Hematopoietic multipotent progenitor cell (in vitro differentiated cells): ENCODE measurements at regions not wholly inside any gene's neighbourhood (a gene's known extent, or its start where the extent isn't known, plus 50 kb on each side); places are given as distances from the start of the nearest gene placed in this dataset.

ENCODE experiments used
- DNase-seq, 3 donors: peaks; one replicate each; pipeline ENCODE4 v3.0.0-alpha.2; 2011 to 2015; ENCODE audit warnings: low read depth in 2 of 3, low spot score in 2 of 3

- no peak for DNase-seq
These were observed 446.0 kb downstream of the MTRR start for GRCh38 chr5:8314965-8315364.

DNA sequence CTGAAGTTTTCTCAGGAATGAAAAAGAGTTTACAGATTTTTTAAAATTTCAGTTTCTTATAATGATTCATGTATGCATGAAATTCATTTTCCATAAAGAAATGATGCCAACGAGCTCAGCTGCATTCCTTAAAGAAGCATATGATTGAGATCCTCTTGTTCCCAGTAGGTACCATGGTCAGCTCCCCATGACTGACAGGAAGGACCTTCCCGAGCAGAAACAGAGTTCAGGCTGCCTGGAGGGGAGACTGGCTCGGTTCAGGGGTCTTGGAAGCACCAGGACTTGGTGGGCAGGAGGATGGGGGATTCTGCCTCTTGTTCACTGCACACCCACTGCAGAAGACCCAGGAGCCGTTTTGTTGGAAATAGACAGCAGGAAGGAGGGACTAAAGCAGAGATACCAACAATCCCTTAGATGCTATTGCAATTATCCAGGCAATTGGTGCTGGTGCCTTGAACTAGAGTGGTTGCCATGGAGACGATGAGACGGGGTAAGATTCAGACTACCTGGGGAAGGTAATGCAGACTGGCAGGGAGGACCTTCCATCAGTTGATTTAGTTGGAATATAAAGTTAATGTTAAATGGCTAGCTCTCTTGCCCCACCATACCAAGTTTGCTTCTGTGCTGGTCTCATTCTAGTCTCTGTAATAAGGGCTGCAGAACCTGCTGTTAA, 447.8 kb downstream of the MTRR start:
- no peak for DNase-seq

- no peak for DNase-seq
These were observed 448.4 kb downstream of the MTRR start for GRCh38 chr5:8317335-8317734.

- no peak for DNase-seq
These were observed 451.3 kb downstream of the MTRR start for GRCh38 chr5:8320244-8320643.

- DNase-seq: no peak
These were observed 452.3 kb downstream of the MTRR start for GRCh38 chr5:8321272-8321671.

- DNase-seq: no peak
These were observed 453.5 kb downstream of the MTRR start for GRCh38 chr5:8322484-8322883.

DNA sequence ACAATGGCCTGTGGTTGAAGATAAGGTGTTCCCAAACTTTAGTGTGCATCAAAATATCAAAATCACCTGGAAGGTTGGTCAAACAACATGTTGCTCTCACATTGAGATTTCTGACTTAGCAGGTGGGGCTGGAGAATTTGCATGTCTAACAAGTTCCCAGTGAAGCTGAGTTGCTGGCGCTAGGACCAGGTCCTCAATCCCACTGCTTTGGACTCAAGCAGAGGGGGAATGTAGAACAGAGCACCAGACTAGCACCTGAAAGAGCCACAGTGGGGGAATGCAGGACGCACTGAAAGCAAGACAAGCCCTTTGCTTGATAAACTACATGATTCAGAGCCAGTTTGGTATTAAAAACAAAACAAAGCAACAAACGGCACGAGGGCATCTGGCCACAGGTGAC, 458.1 kb downstream of the MTRR start:
- DNase-seq: no peak

GRCh38 chr5:8329773-8330172, 460.8 kb downstream of the MTRR start:
- DNase-seq: no peak

DNA sequence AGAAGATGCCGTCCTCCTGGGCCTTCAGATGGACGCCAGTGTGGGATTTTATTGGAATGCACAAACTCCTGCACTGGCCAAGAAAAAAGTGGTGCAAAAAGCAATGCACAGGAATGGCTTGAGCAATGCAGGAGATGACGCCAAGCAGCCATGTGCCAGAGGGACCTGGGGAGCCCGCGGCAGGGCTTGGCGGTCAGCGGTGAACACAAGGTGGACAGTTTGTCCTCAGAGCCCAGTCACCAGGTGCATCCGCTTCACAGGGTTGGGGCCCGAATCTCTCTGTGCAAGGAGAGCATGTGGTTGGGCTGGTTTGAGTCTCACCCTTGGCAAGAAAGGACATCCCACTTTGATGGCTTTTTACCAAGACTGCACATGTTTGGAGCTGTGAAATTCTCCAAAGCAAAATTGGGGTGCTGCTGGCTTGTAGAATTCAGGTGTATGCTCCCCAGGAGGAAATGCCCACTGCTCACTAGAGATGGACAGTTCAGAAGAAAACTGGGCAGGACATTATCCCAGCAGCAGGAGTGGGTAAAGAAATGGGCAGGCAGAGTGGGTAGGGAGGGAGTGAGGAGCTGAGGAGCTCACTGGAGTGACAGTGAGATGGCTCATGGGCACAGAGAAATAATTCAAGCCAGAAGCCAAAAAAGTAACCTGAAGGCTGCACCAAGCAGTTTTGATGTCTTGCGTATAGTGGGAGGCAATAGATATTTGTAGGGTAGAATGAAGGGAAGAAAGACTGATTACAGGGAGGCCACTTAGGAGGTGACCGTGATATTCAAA, 463.9 kb downstream of the MTRR start:
- no peak for DNase-seq

- DNase-seq: no peak
These were observed 464.5 kb downstream of the MTRR start for GRCh38 chr5:8333485-8333884.

- DNase-seq: peak in 1 of 3 donors; percentile 11
These were observed 465.0 kb downstream of the MTRR start for GRCh38 chr5:8333977-8334376.

DNA sequence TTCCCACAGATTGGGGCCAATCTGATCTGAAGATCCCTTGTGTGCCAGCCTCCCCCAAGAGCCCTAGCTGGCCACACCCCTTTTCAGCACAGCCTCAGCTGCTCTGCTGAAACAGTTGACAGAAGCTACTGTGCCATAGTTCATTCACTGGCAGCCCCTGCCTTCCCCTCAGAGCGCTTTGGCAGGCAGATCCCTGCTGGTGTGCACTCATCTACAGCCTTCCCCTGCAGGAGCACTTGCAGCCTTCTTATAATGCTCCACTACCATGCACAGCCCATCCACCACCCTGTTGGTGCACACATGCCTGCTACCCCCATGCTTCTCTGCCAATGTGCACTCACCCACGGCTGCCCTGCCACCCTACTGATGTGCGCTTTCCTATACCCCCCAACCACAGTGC, 471.3 kb downstream of the MTRR start:
- DNase-seq: no peak

DNA sequence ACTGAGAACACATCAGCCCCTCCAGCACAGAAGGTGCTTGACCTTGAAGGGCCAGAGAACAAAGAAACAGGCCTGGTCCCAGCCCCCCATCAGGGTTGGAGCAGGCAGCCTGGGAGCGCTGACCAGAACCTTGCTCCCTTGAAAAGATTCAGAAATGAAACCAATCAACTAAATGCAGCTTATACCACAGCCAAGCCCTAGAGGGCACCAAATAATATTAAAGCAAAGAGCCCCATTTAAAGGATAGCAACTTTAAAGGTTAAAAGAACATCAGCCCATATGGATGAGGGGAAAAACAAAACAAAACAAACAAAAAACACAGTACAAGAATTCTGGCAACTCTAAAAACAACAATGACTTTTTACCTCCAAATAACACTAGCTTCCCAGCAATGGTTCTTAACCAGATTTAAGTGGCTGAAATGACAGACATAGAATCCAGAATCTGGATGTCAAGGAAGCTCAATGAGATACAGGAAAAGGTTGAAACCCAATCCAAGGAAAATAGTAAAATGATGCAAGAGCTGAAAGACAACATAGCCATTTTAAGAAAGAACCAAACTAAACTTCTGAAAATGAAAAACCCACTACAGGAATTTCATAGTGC, 471.9 kb downstream of the MTRR start:
- DNase-seq: peak in 2 of 3 donors; percentile 21 to 47

DNA sequence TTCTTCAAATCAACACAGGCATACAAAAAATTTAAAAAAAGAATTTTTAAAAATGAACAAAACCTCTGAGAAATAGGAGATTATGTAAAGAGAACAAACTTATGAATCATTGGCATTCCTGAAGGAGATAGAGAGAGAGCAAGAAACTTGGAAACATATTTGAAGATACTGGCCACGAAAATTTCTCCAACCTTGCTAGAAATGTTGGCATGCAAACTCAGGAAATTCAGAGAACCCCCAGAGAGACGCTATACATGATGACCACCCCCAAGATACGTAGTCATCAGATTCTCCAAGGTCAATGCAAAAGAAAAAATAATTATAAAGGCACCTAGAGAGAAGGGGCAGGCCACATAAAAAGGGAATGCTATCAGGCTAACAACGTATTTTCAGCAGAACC, 472.5 kb downstream of the MTRR start:
- no peak for DNase-seq

DNA sequence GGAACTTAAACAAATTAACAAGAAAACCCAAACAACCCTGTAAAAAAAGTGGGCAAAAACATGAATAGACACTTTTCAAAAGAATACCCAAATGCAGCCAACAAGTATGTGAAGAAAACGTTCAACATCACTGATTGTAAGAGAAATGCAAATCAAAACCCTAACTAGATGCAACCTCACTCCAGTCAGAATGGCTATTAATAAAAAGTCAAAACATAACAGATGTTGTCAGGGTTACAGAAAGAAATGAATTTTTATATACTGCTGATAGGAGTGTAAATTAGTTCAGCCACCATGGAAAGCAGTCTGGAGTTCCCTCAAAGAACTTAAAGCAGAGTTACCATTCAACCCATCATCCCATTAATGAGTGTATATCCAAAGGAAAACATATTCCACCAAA, 479.0 kb downstream of the MTRR start:
- DNase-seq: no peak

GRCh38 chr5:8349855-8350254, 480.9 kb downstream of the MTRR start:
- peak in 2 of 3 donors; percentile 46 to 91 for DNase-seq

- DNase-seq: no peak
These were observed 481.8 kb downstream of the MTRR start for GRCh38 chr5:8350644-8351339.

GRCh38 chr5:8355981-8356380, 487.0 kb downstream of the MTRR start:
- no peak for DNase-seq

- DNase-seq: no peak
These were observed 491.1 kb downstream of the MTRR start for GRCh38 chr5:8360012-8360411.

DNA sequence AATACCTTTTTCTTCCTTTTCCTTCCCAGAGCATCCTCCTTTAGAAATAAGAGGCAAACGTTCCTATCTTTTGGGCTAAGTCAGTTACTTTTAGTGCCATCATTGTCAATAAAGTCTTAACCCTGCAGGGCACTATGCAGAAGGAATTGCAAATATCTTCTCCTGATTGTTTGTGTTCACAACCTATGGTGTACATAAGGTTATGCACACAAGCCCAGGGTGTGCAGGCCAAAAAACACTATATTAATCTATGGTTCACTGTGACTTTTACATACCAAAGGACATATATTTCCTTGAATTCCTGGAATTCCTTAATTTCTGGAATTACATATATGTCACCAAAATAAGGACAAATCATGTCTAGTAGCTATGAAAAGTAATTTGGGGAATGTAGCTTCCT, 493.5 kb downstream of the MTRR start:
- DNase-seq: no peak

- no peak for DNase-seq
These were observed 494.2 kb downstream of the MTRR start for GRCh38 chr5:8363138-8363537.
